ENCODE measurements at regions not wholly inside any gene's neighbourhood (a gene's known extent, or its start where the extent isn't known, plus 50 kb on each side); places are given as distances from the start of the nearest gene placed in this dataset.

DNA sequence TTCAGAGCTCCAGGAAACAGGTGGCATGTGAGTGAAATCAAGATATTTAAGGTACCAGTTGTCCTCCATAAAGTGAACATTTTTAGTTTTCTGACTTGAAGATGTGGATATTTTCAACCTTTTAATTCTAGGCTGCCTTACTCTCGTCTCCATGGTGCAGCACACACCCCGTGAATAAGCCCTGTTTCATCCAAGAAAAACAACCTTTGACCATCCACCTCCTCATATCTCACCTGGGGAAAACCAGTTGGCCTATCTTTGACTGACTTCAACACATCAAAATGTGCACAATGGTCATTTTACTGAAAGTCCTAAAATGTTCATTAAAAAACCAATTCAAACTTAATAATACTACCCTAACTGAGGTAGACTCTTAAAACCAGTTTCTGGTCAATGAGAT, 73.8 kb upstream of the CD2AP start:
- no peak for TF ChIP-seq POLR2A (IDR thresholded peaks at IDR 0.05)
- TF ChIP-seq, protein P1, sequence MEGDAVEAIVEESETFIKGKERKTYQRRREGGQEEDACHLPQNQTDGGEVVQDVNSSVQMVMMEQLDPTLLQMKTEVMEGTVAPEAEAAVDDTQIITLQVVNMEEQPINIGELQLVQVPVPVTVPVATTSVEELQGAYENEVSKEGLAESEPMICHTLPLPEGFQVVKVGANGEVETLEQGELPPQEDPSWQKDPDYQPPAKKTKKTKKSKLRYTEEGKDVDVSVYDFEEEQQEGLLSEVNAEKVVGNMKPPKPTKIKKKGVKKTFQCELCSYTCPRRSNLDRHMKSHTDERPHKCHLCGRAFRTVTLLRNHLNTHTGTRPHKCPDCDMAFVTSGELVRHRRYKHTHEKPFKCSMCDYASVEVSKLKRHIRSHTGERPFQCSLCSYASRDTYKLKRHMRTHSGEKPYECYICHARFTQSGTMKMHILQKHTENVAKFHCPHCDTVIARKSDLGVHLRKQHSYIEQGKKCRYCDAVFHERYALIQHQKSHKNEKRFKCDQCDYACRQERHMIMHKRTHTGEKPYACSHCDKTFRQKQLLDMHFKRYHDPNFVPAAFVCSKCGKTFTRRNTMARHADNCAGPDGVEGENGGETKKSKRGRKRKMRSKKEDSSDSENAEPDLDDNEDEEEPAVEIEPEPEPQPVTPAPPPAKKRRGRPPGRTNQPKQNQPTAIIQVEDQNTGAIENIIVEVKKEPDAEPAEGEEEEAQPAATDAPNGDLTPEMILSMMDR (IDR thresholded peaks at IDR 0.05), result no peak
- ATAC-seq (peak; percentile 30), DNase-seq (no peak)
- whole genome bisulfite sequencing, 2 donors, result 14 to 25% methylated on average over 2 of the region's 2 CpGs
- intact Hi-C loops (cut with DNase I), result no loop called here
- Histone ChIP-seq H3K9me3 (no peaks in the 10 kb centered on the region), H3K27me3 (no peaks in the 10 kb centered on the region), H3K27ac (no peak overlapping the region), H3K4me3 (no peak overlapping the region), H3K36me3 (replicated peaks in 1 of 2; ENCODE audit: insufficient read depth in 1 of 2, low read depth in 2 of 2) (no peaks in the 10 kb centered on the region), H3K4me1 (no peaks in the 10 kb centered on the region)

DNA sequence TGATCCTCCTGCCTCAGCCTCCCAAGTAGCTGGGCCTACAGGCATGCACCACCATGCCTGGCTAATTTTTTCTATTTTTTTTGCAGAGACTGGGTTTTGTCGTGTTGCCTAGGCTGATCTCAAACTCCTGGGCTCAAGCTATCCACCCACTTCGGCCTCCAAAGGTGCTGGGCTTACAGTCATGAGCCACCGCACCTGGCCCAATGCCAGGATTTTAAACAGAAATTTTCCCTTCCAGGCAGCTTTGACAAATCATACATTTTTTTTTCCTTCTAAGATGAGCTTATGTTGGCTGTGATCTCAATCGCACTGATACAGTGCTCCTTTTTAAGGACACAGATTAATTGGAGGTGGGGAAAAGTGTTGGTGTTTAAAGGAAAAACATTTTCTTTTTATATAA, 73.2 kb upstream of the CD2AP start:
- H3K4me3 ChIP-seq, result no peak overlapping the region
- no peak for DNase-seq
- no peaks in the 10 kb centered on the region for H3K9me3 ChIP-seq
- H3K36me3 ChIP-seq (replicated peaks in 1 of 2; ENCODE audit: insufficient read depth in 1 of 2, low read depth in 2 of 2), result no peaks in the 10 kb centered on the region
- H3K4me1 ChIP-seq, result no peaks in the 10 kb centered on the region
- TF ChIP-seq POLR2A (IDR thresholded peaks at IDR 0.05), result no peak
- TF ChIP-seq, protein P1 (IDR thresholded peaks at IDR 0.05), result no peak
- no peaks in the 10 kb centered on the region for H3K27me3 ChIP-seq
- WGBS, 2 donors, result 85 to 86% methylated on average over 4 of the region's 4 CpGs
- intact Hi-C loops (cut with DNase I), result no loop called here
- no peak overlapping the region for H3K27ac ChIP-seq
- no peak for ATAC-seq

DNA sequence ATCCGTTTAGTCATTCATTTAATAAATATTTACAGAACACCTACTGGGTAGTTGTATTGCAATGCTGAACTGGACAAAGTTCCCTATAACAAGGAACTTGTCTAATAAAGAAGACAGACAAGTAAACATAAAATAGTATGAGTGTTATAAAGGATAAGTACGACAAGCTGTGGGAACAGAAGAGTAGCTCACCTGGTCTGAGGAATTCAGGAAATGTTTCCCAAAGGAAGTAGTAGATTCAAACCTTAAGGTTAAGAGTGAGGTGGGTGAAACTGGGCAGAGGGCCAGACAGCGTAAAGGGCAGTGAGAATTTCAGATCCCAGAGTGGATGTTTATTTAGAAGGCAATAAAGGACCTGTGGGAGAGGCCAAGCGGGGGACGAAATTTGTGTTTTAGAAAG, 72.3 kb upstream of the CD2AP start:
- 49 to 56% methylated on average over 5 of the region's 5 CpGs for WGBS, 2 donors
- TF ChIP-seq, protein P1 (IDR thresholded peaks at IDR 0.05), result no peak
- TF ChIP-seq POLR2A (IDR thresholded peaks at IDR 0.05), result no peak
- Histone ChIP-seq H3K4me3 (no peak overlapping the region), H3K27ac (no peak overlapping the region), H3K9me3 (no peaks in the 10 kb centered on the region), H3K27me3 (no peaks in the 10 kb centered on the region), H3K36me3 (replicated peaks in 1 of 2; ENCODE audit: insufficient read depth in 1 of 2, low read depth in 2 of 2) (no peaks in the 10 kb centered on the region), H3K4me1 (no peaks in the 10 kb centered on the region)
- intact Hi-C loops (cut with DNase I), result no loop called here
- DNase-seq (no peak), ATAC-seq (no peak)

DNA sequence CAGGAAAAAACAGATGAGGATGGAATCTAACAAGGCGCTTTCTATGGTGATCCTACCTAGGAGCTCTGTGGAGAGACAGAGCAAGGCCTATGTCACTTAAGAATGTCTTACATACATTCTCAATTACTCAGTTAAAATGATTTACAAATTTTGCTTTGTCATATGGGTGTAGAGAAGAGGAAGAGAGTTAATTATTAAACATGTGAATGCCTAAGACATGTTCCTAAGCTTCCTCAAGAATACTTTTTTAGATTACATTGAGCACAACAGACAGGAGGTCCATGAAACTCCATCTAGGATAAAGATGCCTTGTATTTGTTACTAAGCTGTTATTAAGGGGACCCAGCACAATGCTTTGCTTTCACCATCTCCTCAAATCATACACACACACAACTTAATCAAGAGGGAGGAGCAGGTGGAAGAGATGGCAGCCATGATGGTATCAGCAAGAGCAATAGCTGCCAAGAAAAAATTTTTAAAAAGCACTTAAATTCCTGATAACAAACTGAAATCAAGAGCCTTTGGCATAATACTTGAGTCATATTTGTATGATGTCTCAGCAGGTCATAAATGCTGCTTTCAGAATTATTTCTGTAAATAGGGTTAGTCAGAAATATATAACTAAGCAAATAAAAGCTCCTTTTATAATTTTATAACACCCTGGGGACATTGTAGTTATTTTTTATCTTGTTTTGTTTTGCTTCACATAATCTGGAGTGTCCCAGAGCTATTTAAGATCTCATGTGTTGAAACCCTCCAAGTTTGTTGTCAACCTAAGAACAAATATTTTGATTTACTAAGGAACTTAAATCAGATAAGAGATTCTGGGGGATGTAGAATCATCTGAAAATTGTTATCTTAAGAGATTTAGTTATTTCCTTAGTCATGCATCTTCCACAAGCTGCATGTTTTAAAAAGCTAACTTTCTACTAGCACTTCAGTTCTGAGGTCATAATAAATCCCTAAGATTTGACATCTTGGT, 70.0 kb upstream of the CD2AP start:
- ATAC-seq (no peak), DNase-seq (no peak)
- no peak overlapping the region for H3K4me3 ChIP-seq
- H3K27ac ChIP-seq, result no peak overlapping the region
- H3K27me3 ChIP-seq, result no peaks in the 10 kb centered on the region
- H3K36me3 ChIP-seq (replicated peaks in 1 of 2; ENCODE audit: insufficient read depth in 1 of 2, low read depth in 2 of 2), result no peaks in the 10 kb centered on the region
- 90 to 100% methylated on average over 1 of the region's 1 CpG for WGBS, 2 donors
- no peak for TF ChIP-seq POLR2A (IDR thresholded peaks at IDR 0.05)
- TF ChIP-seq, protein P1 (IDR thresholded peaks at IDR 0.05), result no peak
- H3K9me3 ChIP-seq, result no peaks in the 10 kb centered on the region
- no peaks in the 10 kb centered on the region for H3K4me1 ChIP-seq
- intact Hi-C loops (cut with DNase I), result no loop called here
